Natural killer cell treated with Interleukin-12 subunit alpha and Interleukin-12 subunit beta and Interleukin-15 and Interleukin-18, amount 100 ng/mL, for 72 hours (primary cell): ENCODE measurements at regions not wholly inside any gene's neighbourhood (a gene's known extent, or its start where the extent isn't known, plus 50 kb on each side); places are given as distances from the start of the nearest gene placed in this dataset.

Experiments used
- ATAC-seq, 2 donors: fragments of 150-1000 bp; cut with Tn5 transposase in 1 of 2; sonication (Bioruptor Pico), chemical (Tn5 transposase) in 1 of 2; 2 replicates each; pipeline ENCODE4 v1.10.0; 2021
- DNase-seq: peaks from one replicate; pipeline ENCODE4 v3.0.0; 2022; ENCODE audit warnings: low spot score
- H3K27ac Mint-ChIP-seq, 2 donors: 1 replicate in 1 of 2; 2 replicates in 1 of 2; pipeline ENCODE4 v1.8.0; 2022; ENCODE audit warnings: mixed read lengths in 2 of 2, mild to moderate bottlenecking in 1 of 2, moderate library complexity in 1 of 2
- H3K27me3 Mint-ChIP-seq, 2 donors: 1 replicate in 1 of 2; 2 replicates in 1 of 2; pipeline ENCODE4 v1.8.0; 2022; ENCODE audit warnings: mixed read lengths in 2 of 2
- H3K36me3 Mint-ChIP-seq: one replicate; pipeline ENCODE4 v1.8.0; 2022; ENCODE audit warnings: mixed read lengths
- H3K4me1 Mint-ChIP-seq, 2 donors: 1 replicate in 1 of 2; 2 replicates in 1 of 2; pipeline ENCODE4 v1.8.0; 2022; ENCODE audit warnings: low read depth in 2 of 2, mixed read lengths in 2 of 2, mild to moderate bottlenecking in 1 of 2
- H3K4me3 Mint-ChIP-seq: one replicate; pipeline ENCODE4 v1.8.0; 2022; ENCODE audit warnings: mixed read lengths
- H3K9me3 Mint-ChIP-seq: 2 replicates; pipeline ENCODE4 v1.8.0; 2022; ENCODE audit warnings: mixed read lengths

DNA sequence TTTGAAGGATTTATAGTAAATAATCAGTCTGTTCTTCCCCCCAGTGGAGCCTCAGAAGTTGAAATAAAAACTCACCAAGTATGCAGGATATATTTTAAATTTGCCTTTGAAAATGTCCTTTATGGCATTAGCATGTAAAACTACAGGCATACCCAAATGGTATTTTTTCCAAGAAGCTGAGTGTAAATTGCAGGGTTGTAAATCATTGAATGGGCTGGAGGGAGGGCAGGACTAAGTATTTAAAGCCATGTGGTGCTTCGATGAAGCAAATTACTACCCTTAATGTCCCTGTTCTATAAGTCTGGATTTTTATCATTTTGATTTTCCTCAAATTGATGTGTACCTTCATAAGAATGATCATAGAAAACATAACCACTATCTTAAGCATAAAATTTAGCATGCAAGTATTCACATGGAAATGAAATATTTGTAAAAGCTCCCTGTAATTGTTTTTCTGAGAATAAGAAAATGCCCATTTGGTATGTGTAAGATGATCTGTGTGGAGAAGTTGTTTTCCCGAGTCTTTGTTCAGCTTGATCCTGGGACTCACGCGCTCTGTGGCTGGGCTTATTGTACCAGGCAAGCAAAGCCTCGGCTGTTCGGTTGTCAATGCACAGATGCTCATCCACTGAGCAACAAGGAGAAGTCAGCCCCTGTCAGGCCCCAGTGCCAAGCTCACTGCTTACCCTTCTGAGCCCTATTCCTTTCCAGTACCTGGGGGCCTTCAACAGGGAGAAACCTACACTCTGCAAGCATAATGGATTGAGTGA lies 66.7 kb downstream of the CD164 start:
- Mint-ChIP-seq H3K27me3 (peaks cover 0 to 7% of the 10 kb centered on the region in 2 donors), H3K36me3 (no peaks in the 10 kb centered on the region), H3K9me3 (no peaks in the 10 kb centered on the region), H3K4me3 (no peak overlapping the region), H3K4me1 (no peaks in the 10 kb centered on the region), H3K27ac (no peak overlapping the region)
- ATAC-seq (no peak), DNase-seq (no peak)

DNA sequence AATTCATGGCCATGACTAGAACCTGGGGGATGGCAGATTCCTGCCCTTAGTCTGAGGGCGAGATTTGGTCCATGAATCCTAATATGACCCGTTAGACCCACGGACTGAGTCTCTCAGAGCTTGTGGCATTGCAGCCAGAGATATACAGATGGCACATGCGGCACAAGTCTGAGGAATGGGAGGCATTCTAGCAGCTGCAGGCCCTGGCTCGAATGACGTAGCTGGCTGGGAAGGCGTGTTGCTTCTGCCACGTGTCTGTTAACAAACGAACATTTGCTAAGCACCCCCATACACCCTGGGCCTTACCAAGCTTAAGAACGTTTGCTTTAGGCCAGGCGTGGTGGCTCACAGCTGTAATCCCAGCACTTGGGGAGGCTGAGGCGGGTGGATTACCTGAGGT lies 68.0 kb downstream of the CD164 start:
- Mint-ChIP-seq H3K4me3 (no peak overlapping the region), H3K27me3 (peaks cover 0 to 5% of the 10 kb centered on the region in 2 donors), H3K36me3 (no peaks in the 10 kb centered on the region), H3K27ac (no peak overlapping the region), H3K9me3 (no peaks in the 10 kb centered on the region), H3K4me1 (no peaks in the 10 kb centered on the region)
- DNase-seq (no peak), ATAC-seq (no peak)

DNA sequence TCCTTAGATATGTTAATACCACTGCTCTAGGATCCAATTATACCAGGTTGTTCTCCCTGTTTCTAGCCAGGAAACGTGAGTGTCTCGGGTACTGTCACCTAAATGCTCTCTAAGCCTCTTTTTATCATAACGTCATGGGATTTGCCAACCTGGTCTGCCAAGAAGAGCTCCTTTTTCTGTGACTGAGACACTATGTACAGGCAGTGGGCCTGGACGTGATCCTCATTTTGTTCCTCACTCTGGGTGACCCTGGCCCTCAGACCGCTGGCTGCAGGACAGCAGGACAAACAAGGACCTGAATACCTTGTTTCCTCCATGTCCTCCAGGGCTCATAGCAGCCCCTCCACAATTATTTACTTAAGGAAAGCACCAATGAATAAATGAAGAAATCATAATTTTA lies 69.1 kb downstream of the CD164 start:
- ATAC-seq (no peak), DNase-seq (no peak)
- no peaks in the 10 kb centered on the region for H3K36me3 Mint-ChIP-seq
- H3K4me3 Mint-ChIP-seq: no peak overlapping the region
- no peak overlapping the region for H3K27ac Mint-ChIP-seq
- no peaks in the 10 kb centered on the region for H3K9me3 Mint-ChIP-seq
- H3K4me1 Mint-ChIP-seq: peaks cover 0 to 1% of the 10 kb centered on the region in 2 donors
- H3K27me3 Mint-ChIP-seq: peaks cover 0 to 3% of the 10 kb centered on the region in 2 donors

DNA sequence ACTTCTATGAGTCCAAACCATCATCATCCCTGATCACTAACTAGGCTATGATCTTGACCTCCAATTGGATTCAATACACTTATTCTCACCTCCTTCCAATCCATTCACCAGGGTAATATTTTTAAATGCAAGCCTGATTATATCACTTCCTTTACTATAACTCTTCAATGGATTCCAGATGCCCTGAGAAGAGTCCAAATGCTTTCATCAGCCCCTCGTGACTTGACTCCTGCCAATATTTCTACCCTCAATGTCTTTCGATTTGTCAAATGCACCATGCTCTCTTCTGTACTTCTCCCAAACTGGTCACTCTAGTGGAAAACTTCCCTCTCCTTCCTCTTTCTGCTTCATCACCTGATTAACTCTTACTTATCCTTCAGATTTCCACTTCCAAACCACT lies 70.8 kb downstream of the CD164 start:
- H3K27ac Mint-ChIP-seq: no peak overlapping the region
- peaks cover 0 to 13% of the 10 kb centered on the region in 2 donors for H3K4me1 Mint-ChIP-seq
- H3K9me3 Mint-ChIP-seq: no peaks in the 10 kb centered on the region
- no peak for ATAC-seq
- H3K36me3 Mint-ChIP-seq: no peaks in the 10 kb centered on the region
- no peak for DNase-seq
- no peak overlapping the region for H3K4me3 Mint-ChIP-seq
- peaks cover 0 to 3% of the 10 kb centered on the region in 2 donors for H3K27me3 Mint-ChIP-seq

DNA sequence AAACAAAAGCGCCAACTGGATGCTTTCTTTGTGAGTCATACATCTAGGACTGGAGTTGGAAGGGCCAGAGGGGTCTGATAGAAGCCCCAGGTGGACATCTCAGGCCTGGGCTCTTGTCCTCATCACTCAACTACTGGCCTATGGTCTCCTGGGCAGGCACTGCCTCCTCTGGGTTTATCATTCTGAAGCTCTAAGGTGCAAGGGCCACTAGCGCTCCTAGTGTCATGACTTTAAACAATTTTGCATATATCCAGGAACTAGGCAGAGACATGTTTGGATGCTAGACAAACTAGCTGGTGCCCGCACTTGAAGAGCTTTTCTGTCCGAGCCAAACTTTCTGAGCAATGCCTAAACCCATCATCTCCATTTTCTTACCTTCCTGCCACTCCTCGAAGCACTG lies 72.3 kb downstream of the CD164 start:
- ATAC-seq: no peak
- Mint-ChIP-seq H3K4me1 (peaks cover 3 to 17% of the 10 kb centered on the region in 2 donors), H3K4me3 (no peak overlapping the region), H3K36me3 (no peaks in the 10 kb centered on the region), H3K27ac (no peak overlapping the region), H3K27me3 (peaks cover 0 to 3% of the 10 kb centered on the region in 2 donors), H3K9me3 (no peaks in the 10 kb centered on the region)
- no peak for DNase-seq

DNA sequence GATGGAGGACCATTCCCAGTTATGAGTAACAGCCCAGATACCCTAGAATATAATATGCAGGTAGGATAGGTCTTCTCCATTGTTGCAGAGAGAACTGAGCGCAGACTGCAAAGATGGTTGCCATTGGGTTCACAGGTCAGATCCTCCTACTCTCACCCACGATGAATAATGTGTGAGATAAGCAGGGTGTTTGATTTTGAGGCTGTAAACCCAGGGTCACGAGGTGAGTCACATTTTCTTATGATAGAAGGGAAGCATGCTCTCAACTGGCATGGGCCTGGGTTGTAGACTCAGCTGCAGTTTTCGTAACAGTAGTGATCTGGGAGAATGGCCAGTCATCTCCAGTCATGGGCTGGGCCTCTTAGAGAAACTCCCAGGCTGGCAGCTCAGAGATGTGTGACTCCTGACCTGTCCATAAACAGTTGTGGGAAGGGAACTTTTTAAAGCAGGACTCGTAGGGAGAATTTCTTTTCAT lies 74.2 kb downstream of the CD164 start:
- peak; percentile 77 to 91 for ATAC-seq
- H3K4me3 Mint-ChIP-seq: no peak overlapping the region
- no peaks in the 10 kb centered on the region for H3K36me3 Mint-ChIP-seq

DNA sequence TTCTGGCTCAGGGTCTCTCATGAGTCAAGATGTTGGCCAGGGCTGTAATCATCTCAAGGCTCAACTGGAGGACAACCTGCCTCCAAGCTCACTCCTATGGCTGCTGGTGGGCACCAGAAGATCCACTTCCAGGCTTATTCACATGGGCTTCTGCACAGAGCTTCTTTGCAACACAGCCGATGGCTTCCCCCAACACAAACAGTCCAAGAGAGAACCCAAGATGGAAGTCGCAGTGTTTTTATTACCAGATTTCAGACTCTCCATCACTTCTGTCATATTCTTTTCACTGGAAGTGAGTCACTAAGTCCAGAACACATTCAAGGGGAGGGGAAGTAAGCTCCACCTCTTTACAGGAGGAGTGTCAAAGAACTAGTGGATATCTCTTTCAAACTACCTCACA lies 75.5 kb downstream of the CD164 start:
- Mint-ChIP-seq H3K27ac (no peak overlapping the region), H3K27me3 (peaks cover 0 to 2% of the 10 kb centered on the region in 2 donors), H3K9me3 (no peaks in the 10 kb centered on the region), H3K36me3 (no peaks in the 10 kb centered on the region), H3K4me3 (no peak overlapping the region), H3K4me1 (peaks cover 14 to 36% of the 10 kb centered on the region in 2 donors)
- no peak for DNase-seq
- no peak for ATAC-seq

More for the DNA sequence above, 74.2 kb downstream of the CD164 start:
- Mint-ChIP-seq H3K27ac (peak overlapping the region in 1 of 2 donors; percentile 34), H3K9me3 (no peaks in the 10 kb centered on the region), H3K27me3 (peaks cover 0 to 3% of the 10 kb centered on the region in 2 donors), H3K4me1 (peaks cover 14 to 36% of the 10 kb centered on the region in 2 donors)
- peak; percentile 68 for DNase-seq

DNA sequence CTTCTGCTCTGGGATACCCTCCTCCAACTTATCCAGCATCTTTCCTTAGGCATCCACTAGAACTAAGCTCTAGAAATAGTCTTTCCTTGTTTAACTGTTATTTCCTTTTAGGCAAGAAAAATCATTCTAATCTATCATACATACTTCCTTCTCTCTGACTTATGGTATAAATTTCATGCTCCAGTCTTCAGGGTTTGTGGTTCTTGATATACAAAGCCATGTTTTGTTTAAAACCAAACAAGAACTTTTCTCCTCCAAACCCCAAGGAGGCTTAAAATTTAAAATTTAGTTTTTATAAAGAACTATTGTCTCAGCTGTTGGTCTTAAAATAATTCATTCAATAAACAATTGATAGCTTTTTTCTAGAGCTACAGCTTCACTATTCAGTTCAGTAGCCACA lies 77.2 kb downstream of the CD164 start:
- Mint-ChIP-seq H3K27ac (peak overlapping the region in 1 of 2 donors; percentile 20), H3K9me3 (no peaks in the 10 kb centered on the region), H3K4me1 (peaks cover 14 to 36% of the 10 kb centered on the region in 2 donors), H3K4me3 (no peak overlapping the region), H3K36me3 (no peaks in the 10 kb centered on the region), H3K27me3 (peaks cover 0 to 3% of the 10 kb centered on the region in 2 donors)
- no peak for ATAC-seq
- DNase-seq: no peak

DNA sequence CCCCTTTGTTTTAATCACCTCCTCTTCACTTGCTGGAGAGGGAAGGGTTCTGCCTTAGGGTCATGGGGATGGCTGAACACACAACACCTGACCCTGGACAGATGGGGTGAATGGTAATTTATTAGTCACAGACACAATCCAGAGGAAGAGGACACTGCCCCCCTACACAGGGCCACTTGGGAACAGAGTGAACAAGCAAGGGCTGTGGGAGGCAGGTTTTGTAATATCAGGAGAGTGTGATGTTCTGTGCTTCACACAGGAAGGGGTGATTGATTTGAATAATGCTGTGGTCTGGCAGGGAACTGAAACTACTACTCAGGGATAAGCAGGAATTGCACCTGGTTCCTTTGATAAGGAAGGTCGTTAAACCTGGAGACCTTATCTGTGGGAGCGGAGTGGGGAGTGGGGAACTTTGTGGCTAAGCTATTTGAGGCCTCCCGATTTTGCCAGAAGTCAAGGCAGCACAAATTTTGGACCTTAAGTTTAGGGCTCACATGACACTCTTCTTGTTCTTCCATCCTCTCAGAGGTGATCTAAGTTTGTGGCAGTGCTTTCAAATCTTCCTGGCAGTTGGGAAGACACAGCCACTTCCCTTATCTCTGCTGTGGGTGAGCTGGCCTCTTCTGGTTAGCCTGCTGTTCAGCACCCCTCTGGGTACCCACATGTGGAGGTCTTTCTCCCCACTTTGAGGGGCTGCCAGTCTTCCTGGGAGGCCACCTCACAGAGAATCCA lies 77.8 kb downstream of the CD164 start:
- Mint-ChIP-seq H3K27ac (peak overlapping the region in 1 of 2 donors; percentile 20), H3K4me3 (no peak overlapping the region), H3K27me3 (peaks cover 0 to 3% of the 10 kb centered on the region in 2 donors), H3K36me3 (no peaks in the 10 kb centered on the region), H3K4me1 (peaks cover 14 to 36% of the 10 kb centered on the region in 2 donors), H3K9me3 (no peaks in the 10 kb centered on the region)
- DNase-seq (no peak), ATAC-seq (peak; percentile 85 to 87)

DNA sequence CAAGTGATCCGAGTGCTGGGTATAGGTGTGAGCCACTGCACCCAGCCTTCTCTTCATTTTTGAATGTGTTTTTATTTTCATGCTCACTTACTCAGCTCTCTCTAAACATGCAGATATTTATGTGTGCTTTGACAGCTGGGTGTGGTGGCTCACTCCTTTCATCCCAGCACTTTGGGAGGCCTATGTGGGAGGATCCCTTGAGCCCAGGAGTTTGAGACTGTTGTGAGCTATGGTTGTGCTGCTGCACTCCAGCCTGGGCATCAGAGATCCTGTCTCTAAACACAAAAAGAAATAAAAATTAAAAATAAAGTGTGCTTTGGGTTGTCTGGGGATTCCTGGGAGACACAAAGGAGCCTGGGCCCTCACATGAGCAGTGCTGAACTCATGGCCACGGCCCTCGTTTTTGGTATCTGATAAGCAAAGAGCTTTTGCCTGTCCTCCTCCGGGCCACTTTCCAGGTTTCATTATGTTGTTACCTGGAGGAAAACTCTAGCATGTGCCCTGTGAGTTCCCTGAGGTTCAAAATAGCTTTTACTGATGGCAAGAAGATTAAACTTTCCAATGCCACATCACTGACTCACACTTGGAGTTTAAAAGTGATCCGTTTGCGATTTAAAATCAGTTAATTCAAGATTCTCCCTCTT lies 78.5 kb downstream of the CD164 start:
- H3K36me3 Mint-ChIP-seq: no peaks in the 10 kb centered on the region
- H3K4me1 Mint-ChIP-seq: peaks cover 14 to 36% of the 10 kb centered on the region in 2 donors
- H3K27me3 Mint-ChIP-seq: peaks cover 0 to 3% of the 10 kb centered on the region in 2 donors
- DNase-seq: no peak
- no peak for ATAC-seq
- H3K27ac Mint-ChIP-seq: peak overlapping the region in 1 of 2 donors; percentile 20
- no peaks in the 10 kb centered on the region for H3K9me3 Mint-ChIP-seq
- H3K4me3 Mint-ChIP-seq: no peak overlapping the region

DNA sequence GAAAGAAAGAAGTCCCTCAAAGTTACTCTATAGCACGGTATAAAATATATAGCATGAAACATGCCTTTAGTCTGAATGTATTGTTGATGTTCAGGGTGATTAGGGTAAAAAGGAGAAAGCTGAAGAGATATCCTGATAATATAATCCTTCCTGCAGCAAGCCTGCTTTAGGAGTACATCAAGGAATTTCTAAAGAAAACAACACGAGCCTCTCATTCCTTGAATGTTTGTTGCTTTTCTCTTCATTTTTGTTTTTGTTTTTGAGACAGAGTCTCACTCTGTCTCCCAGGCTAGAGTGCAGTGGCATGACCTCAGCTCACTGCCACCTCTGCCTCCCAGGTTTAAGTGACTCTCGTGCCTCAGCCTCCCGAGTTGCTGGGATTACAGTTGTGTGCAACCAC lies 79.1 kb downstream of the CD164 start:
- Mint-ChIP-seq H3K36me3 (no peaks in the 10 kb centered on the region), H3K27me3 (peaks cover 0 to 7% of the 10 kb centered on the region in 2 donors), H3K4me3 (no peak overlapping the region), H3K27ac (no peak overlapping the region), H3K9me3 (no peaks in the 10 kb centered on the region), H3K4me1 (peaks cover 14 to 35% of the 10 kb centered on the region in 2 donors)
- ATAC-seq (no peak), DNase-seq (no peak)

DNA sequence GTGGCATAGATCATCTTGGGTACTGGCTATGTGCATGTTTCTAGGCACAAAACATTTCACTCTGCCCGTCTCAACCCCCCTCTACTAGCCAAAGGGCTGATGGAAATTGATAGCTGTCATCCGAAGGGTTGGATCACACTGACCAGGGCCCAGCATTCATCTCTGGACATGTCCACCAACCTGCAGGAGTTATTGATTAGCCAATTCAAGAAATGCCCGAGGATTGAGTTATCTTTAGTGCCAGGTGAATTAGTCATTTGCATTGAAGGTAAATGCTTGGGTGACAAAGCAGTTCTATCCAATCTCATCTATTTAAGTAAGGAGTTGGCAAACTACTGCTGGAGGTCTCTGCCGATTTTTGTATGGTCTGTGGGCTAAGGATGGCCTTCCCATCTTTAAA lies 80.1 kb downstream of the CD164 start:
- H3K4me1 Mint-ChIP-seq: peaks cover 14 to 32% of the 10 kb centered on the region in 2 donors
- DNase-seq (no peak), ATAC-seq (no peak)
- H3K27me3 Mint-ChIP-seq: peaks cover 0 to 12% of the 10 kb centered on the region in 2 donors
- no peaks in the 10 kb centered on the region for H3K9me3 Mint-ChIP-seq
- no peak overlapping the region for H3K4me3 Mint-ChIP-seq
- H3K27ac Mint-ChIP-seq: no peak overlapping the region
- no peaks in the 10 kb centered on the region for H3K36me3 Mint-ChIP-seq

DNA sequence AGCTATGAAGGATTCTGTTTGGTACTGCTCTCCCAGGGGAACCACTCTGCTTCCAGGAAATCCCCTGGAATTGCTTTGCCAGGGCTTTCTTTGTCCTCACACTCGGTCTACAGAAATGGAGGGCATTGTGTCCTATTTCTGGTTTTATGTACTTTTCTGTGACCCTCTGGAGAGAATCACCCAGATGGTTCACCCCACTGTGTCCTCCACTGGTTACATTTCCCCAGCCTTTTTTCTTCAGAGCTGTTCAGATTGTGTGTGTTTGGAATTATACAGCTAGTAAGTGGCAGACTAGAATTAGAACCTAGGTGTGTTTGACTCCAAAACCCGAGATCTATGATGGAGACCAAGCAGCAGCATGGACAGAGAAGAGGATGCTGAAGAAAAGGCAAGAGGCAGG lies 80.8 kb downstream of the CD164 start:
- no peak overlapping the region for H3K27ac Mint-ChIP-seq
- DNase-seq (no peak), ATAC-seq (no peak)
- H3K27me3 Mint-ChIP-seq: peaks cover 6 to 16% of the 10 kb centered on the region in 2 donors
- no peaks in the 10 kb centered on the region for H3K9me3 Mint-ChIP-seq
- H3K4me1 Mint-ChIP-seq: peaks cover 14 to 25% of the 10 kb centered on the region in 2 donors
- no peak overlapping the region for H3K4me3 Mint-ChIP-seq
- H3K36me3 Mint-ChIP-seq: no peaks in the 10 kb centered on the region

DNA sequence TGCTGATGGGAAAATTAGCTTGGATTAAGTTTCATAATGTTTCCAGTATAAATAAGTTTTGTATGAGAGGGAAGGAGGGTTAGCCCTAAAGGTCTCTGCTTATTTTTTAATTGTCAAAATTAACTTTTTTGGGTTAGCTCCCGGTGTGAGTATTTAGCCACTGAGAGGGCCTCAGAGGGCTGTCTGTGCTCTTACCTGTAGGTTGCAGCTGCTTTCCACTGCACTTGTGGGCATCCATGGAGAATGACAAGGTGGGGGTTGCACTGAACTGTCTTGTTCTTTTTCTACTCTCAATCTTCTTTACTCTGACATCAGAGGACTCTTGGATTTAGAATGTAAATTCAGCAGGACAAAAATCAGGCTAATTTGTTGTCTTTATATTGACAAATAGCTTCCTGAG lies 81.4 kb downstream of the CD164 start:
- Mint-ChIP-seq H3K4me3 (no peak overlapping the region), H3K9me3 (no peaks in the 10 kb centered on the region), H3K4me1 (peaks cover 14 to 23% of the 10 kb centered on the region in 2 donors), H3K36me3 (no peaks in the 10 kb centered on the region), H3K27ac (no peak overlapping the region), H3K27me3 (peaks cover 9 to 18% of the 10 kb centered on the region in 2 donors)
- ATAC-seq (no peak), DNase-seq (no peak)
